SK-N-SH (cell line): ENCODE measurements at regions not wholly inside any gene's neighbourhood (a gene's known extent, or its start where the extent isn't known, plus 50 kb on each side); places are given as distances from the start of the nearest gene placed in this dataset.

Source experiments
- CTCF ChIA-PET: fragments of 300-600, 350-600 bp; formaldehyde crosslinking; extraction: SDS; loops from one replicate; lab custom pipeline; 2021; lab: Yijun Ruan, JAX
- POLR2A ChIA-PET: fragments of 350-600 bp; sonication (Branson Sonifier 250); formaldehyde crosslinking; extraction: SDS; loops from one replicate; lab custom pipeline; 2020; ENCODE audit warnings: antibody characterized with exemption, inconsistent platforms; lab: Yijun Ruan, JAX
- DNase-seq: peaks from one replicate; pipeline ENCODE4 v3.0.0; 2012
- H2AFZ ChIP-seq: fragments of 200-600 bp; sonication (generic); 2 replicates; pipeline ENCODE4 v1.8.1; 2016; ENCODE audit warnings: antibody characterized with exemption, mild to moderate bottlenecking, low read depth
- H3F3A ChIP-seq: fragments of 200-600 bp; sonication (generic); replicated peaks from 2 replicates; pipeline ENCODE3; 2016; ENCODE audit warnings: antibody characterized with exemption, mild to moderate bottlenecking; ENCODE audit not compliant: insufficient read depth
- H3K27ac ChIP-seq, 2 experiments: fragments of 200-500 bp in 1 of 2; fragments of 200-600 bp in 1 of 2; sonication (Bioruptor generic) in 1 of 2; sonication (generic), shearing (Covaris generic) in 1 of 2; 2 replicates each; pipeline versions ENCODE4 v1.5.1 to v1.6.1; 2014 to 2016; ENCODE audit warnings: low read depth in 2 of 2, inconsistent platforms in 1 of 2, low read length in 1 of 2, mild to moderate bottlenecking in 1 of 2, mixed read lengths in 1 of 2
- H3K27me3 ChIP-seq: fragments of 200-600 bp; sonication (generic), shearing (Covaris generic); 2 replicates; pipeline ENCODE4 v1.6.1; 2016; ENCODE audit warnings: mixed run types; ENCODE audit not compliant: insufficient read depth
- H3K36me3 ChIP-seq, 2 experiments: fragments of 200-500 bp in 1 of 2; fragments of 200-600 bp in 1 of 2; sonication (Bioruptor generic) in 1 of 2; sonication (generic) in 1 of 2; replicated peaks in 1 of 2; 2 replicates each; pipeline versions ENCODE3 to v1.5.1; 2014 to 2016; ENCODE audit warnings: low read length in 1 of 2, mild to moderate bottlenecking in 1 of 2; ENCODE audit not compliant: insufficient read depth in 2 of 2, control insufficient read depth in 1 of 2
- H3K4me1 ChIP-seq, 2 experiments: fragments of 200-500 bp in 1 of 2; fragments of 200-600 bp in 1 of 2; sonication (Bioruptor generic) in 1 of 2; sonication (generic), shearing (Covaris generic) in 1 of 2; 2 replicates each; pipeline versions ENCODE4 v1.5.1 to v1.6.1; 2014 to 2016; ENCODE audit warnings: low read depth in 1 of 2, low read length in 1 of 2, mixed run types in 1 of 2; ENCODE audit not compliant: insufficient read depth in 2 of 2, control insufficient read depth in 1 of 2
- H3K4me2 ChIP-seq: fragments of 200-600 bp; sonication (generic), shearing (Covaris generic); 2 replicates; pipeline ENCODE4 v1.6.1; 2017; ENCODE audit warnings: mixed run types
- H3K4me3 ChIP-seq, 2 experiments: fragments of 200-500 bp in 1 of 2; fragments of 200-600 bp in 1 of 2; sonication (Bioruptor generic) in 1 of 2; sonication (generic), shearing (Covaris generic) in 1 of 2; 2 replicates each; pipeline versions ENCODE4 v1.5.1 to v1.8.1; 2014 to 2016; ENCODE audit warnings: low read depth in 2 of 2, inconsistent platforms in 1 of 2, low read length in 1 of 2, mild to moderate bottlenecking in 1 of 2, mixed read lengths in 1 of 2, moderate library complexity in 1 of 2
- H3K79me2 ChIP-seq: fragments of 200-600 bp; sonication (generic); 2 replicates; pipeline ENCODE4 v1.8.1; 2017; ENCODE audit warnings: mild to moderate bottlenecking; ENCODE audit not compliant: insufficient read depth
- H3K9ac ChIP-seq: fragments of 200-600 bp; sonication (generic); 2 replicates; pipeline ENCODE4 v1.6.1; 2017; ENCODE audit warnings: mixed run types
- H3K9me2 ChIP-seq: fragments of 200-600 bp; sonication (generic); 2 replicates; pipeline ENCODE4 v1.6.1; 2017; ENCODE audit warnings: mixed run types
- H3K9me3 ChIP-seq: fragments of 200-600 bp; sonication (generic); 2 replicates; pipeline ENCODE4 v1.6.1; 2017; ENCODE audit warnings: mixed run types, mild to moderate bottlenecking, moderate library complexity
- H4K20me1 ChIP-seq: fragments of 200-600 bp; sonication (generic); 2 replicates; pipeline ENCODE4 v1.6.1; 2017; ENCODE audit warnings: mild to moderate bottlenecking, mixed run types; ENCODE audit not compliant: insufficient read depth
- EZH2phosphoT487 ChIP-seq: fragments of 200-600 bp; sonication (generic); IDR thresholded peaks from 2 replicates; pipeline ENCODE4 v1.6.1; 2017; ENCODE audit warnings: low read depth, mixed run types, mild to moderate bottlenecking, antibody characterized with exemption, moderate library complexity, borderline replicate concordance
- FOSL2 ChIP-seq: IDR thresholded peaks from 2 replicates; pipeline ENCODE4 v1.4.0; 2012; ENCODE audit warnings: low read depth, mild to moderate bottlenecking, moderate library complexity, borderline replicate concordance
- FOXJ3 ChIP-seq: sonication (generic); formaldehyde crosslinking; IDR thresholded peaks from 2 replicates; pipeline ENCODE4 v1.5.1; 2020; ENCODE audit warnings: mild to moderate bottlenecking, missing genetic modification reagents
- GATA2 ChIP-seq: sonication (generic); formaldehyde crosslinking; IDR thresholded peaks from 2 replicates; pipeline ENCODE4 v1.5.0; 2020; ENCODE audit warnings: mild to moderate bottlenecking, missing genetic modification reagents
- NFIC ChIP-seq: IDR thresholded peaks from 2 replicates; pipeline ENCODE4 v1.4.0; 2012; ENCODE audit warnings: borderline replicate concordance
- NRF1 ChIP-seq: IDR thresholded peaks from 2 replicates; pipeline ENCODE4 v1.6.1; 2012; ENCODE audit warnings: low read depth, mild to moderate bottlenecking, low read length
- POLR2AphosphoS5 ChIP-seq: IDR thresholded peaks from 2 replicates; pipeline ENCODE4 v1.6.1; 2012; ENCODE audit warnings: low read depth, low read length
- RAD21 ChIP-seq: IDR thresholded peaks from 2 replicates; pipeline ENCODE4 v1.6.1; 2012; ENCODE audit warnings: mild to moderate bottlenecking, low read length
- REST ChIP-seq: IDR thresholded peaks from 2 replicates; pipeline ENCODE4 v1.6.1; 2012; ENCODE audit warnings: mild to moderate bottlenecking, low read depth, low read length, moderate library complexity
- RFX5 ChIP-seq: IDR thresholded peaks from 2 replicates; pipeline ENCODE4 v1.6.1; 2012; ENCODE audit warnings: mild to moderate bottlenecking, improper control_type of control experiment, low read length
- SIN3A ChIP-seq: IDR thresholded peaks from 2 replicates; pipeline ENCODE4 v1.6.1; 2012; ENCODE audit warnings: low read depth, mild to moderate bottlenecking, low read length, moderate library complexity, borderline replicate concordance
- USF2 ChIP-seq: fragments of 150-350 bp; IDR thresholded peaks from 2 replicates; pipeline ENCODE4 v1.6.1; 2017; ENCODE audit warnings: antibody characterized with exemption, low read length, low read depth, borderline replicate concordance
- WGBS: methylation state at CpG from one replicate; pipeline ENCODE4 v1.1.6; 2017; ENCODE audit warnings: low lambda C conversion rate; 5-methylcytosine and 5-hydroxymethylcytosine counted together
- TF ChIP-seq, protein P1 (sequence below): IDR thresholded peaks from 2 replicates; pipeline ENCODE4 v1.4.0; 2012; ENCODE audit warnings: low read depth
- TF ChIP-seq, protein P2 (sequence below): IDR thresholded peaks from 2 replicates; pipeline ENCODE4 v1.4.0; 2012; ENCODE audit warnings: low read depth, borderline replicate concordance

GRCh38 chr21:20026543-20026942, 971.7 kb upstream of the NCAM2 start:
- no peaks in the 10 kb centered on the region for H3F3A ChIP-seq
- H3K27me3 ChIP-seq = no peaks in the 10 kb centered on the region
- WGBS = 81% methylated on average over 2 of the region's 2 CpGs
- H2AFZ ChIP-seq = no peak overlapping the region
- no peaks in the 10 kb centered on the region; the same call in 1 of the 2 replicates for H3K79me2 ChIP-seq
- H3K4me2 ChIP-seq = no peak overlapping the region
- H3K4me1 ChIP-seq = no peaks in the 10 kb centered on the region
- H3K9me2 ChIP-seq = no peaks in the 10 kb centered on the region
- no peak overlapping the region for H3K9ac ChIP-seq
- no peaks in the 10 kb centered on the region for H4K20me1 ChIP-seq
- no peak overlapping the region for H3K4me3 ChIP-seq
- no peaks in the 10 kb centered on the region; the same call in 1 of the 2 replicates for H3K9me3 ChIP-seq
- POLR2A ChIA-PET = no interaction called here
- no peaks in the 10 kb centered on the region for H3K36me3 ChIP-seq
- H3K27ac ChIP-seq = no peak overlapping the region
- DNase-seq = no peak
- TF ChIP-seq REST (no peak), POLR2AphosphoS5 (no peak), RAD21 (no peak), EZH2phosphoT487 (no peak), RFX5 (no peak), NRF1 (no peak), FOXJ3 (CRISPR knock-in tag) (no peak), SIN3A (no peak), NFIC (no peak), USF2 (no peak), GATA2 (CRISPR knock-in tag) (no peak), FOSL2 (no peak)
- TF ChIP-seq, protein P1, sequence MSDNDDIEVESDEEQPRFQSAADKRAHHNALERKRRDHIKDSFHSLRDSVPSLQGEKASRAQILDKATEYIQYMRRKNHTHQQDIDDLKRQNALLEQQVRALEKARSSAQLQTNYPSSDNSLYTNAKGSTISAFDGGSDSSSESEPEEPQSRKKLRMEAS = no peak
- TF ChIP-seq, protein P2, sequence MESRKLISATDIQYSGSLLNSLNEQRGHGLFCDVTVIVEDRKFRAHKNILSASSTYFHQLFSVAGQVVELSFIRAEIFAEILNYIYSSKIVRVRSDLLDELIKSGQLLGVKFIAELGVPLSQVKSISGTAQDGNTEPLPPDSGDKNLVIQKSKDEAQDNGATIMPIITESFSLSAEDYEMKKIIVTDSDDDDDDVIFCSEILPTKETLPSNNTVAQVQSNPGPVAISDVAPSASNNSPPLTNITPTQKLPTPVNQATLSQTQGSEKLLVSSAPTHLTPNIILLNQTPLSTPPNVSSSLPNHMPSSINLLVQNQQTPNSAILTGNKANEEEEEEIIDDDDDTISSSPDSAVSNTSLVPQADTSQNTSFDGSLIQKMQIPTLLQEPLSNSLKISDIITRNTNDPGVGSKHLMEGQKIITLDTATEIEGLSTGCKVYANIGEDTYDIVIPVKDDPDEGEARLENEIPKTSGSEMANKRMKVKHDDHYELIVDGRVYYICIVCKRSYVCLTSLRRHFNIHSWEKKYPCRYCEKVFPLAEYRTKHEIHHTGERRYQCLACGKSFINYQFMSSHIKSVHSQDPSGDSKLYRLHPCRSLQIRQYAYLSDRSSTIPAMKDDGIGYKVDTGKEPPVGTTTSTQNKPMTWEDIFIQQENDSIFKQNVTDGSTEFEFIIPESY = no peak
- CTCF ChIA-PET = no interaction called here
